HG02885 (cell line): ENCODE measurements at regions not wholly inside any gene's neighbourhood (a gene's known extent, or its start where the extent isn't known, plus 50 kb on each side); places are given as distances from the start of the nearest gene placed in this dataset.
A peak's percentile ranks its signal among the peaks of the same experiment; 100 is the strongest.
"Not testable (repeated sequence)": the region's sequence is repeated elsewhere in the genome, so short reads cannot be mapped to it uniquely, and the experiment has no call there.

Experiments used
- ATAC-seq: cut with Tn5 transposase; IDR thresholded peaks from one replicate; pipeline ENCODE4 v1.9.1; 2021; ENCODE audit warnings: mild to moderate bottlenecking; ENCODE audit not compliant: unreplicated experiment, poor library complexity

GRCh38 chr15:95202569-95203349 is 971.4 kb downstream of the MCTP2 start:
- ATAC-seq: no peak

DNA sequence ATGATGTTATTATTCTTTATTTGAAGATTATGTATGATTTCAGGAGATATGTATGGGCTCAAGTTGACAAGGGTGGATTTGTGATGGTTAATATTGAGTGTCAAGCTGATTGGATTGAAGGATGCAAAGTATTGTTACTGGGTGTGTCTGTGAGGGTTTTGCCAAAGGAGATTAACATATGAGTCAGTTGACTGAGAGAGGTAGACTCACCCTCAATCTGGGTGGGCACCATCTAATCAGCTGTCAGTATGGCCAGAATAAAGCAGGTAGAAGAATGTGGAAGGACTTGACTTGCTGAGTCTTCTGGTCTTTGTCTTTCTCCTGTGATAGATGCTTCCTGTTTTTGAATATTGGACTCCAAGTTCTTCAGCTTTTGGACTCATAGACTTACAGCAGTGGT is 973.7 kb downstream of the MCTP2 start:
- no peak for ATAC-seq

- ATAC-seq: not testable (repeated sequence)
Observed at GRCh38 chr15:95205830-95206229, 974.5 kb downstream of the MCTP2 start.

- ATAC-seq: no peak
Observed at GRCh38 chr15:95208071-95208470, 976.7 kb downstream of the MCTP2 start.

DNA sequence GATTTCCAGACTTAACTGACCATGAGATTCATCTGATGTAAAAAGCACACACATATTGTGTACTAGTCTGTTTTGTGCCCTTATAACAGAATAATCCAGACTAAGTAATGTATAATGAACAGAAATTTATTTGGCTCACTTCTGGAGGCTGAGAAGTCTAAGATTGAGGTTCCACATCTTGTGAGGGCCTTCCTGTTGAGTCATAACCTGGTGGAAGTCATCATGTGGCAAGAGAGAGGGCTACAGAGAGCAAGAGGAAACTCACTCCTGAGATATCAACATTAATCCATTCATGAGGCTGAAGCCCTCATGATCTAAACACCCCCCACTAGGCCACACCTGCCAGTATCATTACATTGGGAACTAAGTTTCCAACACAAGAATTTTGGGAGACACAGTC is 977.6 kb downstream of the MCTP2 start:
- no peak for ATAC-seq

DNA sequence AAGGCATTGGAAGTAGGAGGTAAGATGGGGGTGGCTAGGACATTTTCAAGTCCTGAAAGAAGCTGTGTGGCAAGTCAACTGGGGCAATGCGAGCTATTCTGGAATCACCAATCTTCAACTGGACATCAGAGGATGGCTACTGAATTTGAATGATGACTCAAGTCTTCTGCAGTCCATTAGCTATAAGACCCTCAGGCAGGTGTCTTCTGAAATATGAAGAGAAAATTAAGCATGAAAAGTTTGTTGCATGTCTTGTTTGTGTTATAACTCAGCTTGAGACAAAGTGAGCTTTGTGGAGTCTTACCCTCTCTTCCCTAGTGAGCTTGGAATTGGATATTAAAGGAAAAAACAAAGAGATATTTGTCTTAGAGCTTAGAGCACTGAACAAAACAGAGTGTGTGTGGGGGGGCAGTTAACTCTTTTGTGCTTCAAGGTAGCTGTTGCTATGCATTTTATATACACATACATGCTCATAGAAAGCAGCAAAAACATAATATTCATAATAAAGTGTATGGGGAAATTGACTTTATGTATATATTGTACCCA is 979.1 kb downstream of the MCTP2 start:
- no peak for ATAC-seq

DNA sequence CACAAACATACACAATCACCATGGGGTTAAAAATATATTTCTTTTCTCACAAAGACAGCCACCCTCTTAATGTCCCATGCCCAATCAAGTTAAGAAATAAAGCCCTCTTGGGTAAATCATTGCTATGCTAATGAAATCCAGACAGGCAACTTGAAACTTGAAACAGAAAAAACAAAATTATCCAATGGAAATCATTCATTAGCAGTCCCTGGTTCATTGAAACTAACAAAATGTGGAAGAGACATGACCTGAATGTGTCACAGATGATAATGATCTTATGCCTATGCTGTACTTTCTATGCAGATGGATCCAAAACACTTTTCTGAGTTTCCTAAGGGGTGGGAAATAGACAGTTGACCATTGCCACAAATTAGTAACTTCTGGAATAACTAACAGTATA is 983.7 kb downstream of the MCTP2 start:
- no peak for ATAC-seq

GRCh38 chr15:95226835-95227234 is 995.5 kb downstream of the MCTP2 start:
- no peak for ATAC-seq

DNA sequence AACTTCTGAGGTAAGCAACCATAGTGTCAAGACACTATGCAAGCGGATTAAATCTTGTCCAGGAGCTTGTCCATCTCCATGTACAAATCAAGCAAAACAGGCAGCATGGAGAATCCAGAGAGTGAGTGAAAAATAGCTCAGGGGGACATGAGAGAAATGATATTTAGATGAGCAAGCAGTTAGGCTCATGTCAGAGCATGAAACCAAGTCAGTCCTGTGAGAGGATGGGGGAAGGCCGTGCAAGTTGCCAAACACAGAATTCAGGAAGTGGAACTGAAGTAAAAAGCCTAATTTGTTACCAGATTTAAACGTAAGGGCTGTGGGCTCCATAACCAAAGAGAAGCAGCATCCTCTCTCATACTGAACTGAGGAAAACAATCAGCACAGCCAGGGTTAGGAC is 995.9 kb downstream of the MCTP2 start:
- ATAC-seq: no peak

- ATAC-seq: no peak
Observed at GRCh38 chr15:95228856-95229555, 997.6 kb downstream of the MCTP2 start.

DNA sequence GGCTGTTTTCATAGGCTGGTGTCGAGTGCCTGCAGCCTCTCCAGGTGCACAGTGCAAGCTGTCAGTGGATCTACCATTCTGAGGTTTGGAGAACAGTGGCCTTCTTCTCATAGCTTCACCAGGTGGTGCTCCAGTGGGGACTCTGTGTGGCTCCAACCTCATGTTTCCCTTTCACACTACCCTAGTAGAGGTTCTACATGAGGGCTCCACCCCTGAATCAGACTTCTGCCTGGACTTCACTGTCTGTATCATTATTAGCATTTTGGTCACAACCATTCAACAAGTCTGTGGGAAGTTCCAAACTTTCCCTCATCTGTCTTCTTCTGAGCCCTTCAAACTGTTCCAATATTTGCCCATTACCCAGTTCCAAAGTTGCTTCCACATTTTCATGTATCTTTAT is 1003.7 kb downstream of the MCTP2 start:
- no peak for ATAC-seq

- no peak for ATAC-seq
Observed at GRCh38 chr15:95247071-95247984, 1016.0 kb downstream of the MCTP2 start.

DNA sequence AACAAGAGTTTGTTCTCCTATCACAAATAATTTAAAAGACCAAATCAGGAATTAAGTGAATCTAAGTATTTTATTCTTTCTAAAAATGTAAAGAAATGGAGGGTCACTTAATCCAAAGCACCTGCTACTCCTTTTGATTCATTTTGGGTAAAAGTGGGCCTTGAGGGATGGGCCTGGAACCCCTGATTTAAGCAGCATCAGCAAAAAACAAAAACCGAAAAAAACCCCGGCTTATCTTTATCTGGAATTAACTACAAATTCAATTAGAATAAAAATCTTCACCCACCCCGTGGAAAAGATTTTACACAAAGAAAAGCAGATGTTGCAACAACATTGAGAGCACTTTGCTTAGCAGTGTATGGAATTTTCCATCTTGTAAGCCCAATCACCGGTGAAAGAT is 1018.2 kb downstream of the MCTP2 start:
- ATAC-seq: no peak

DNA sequence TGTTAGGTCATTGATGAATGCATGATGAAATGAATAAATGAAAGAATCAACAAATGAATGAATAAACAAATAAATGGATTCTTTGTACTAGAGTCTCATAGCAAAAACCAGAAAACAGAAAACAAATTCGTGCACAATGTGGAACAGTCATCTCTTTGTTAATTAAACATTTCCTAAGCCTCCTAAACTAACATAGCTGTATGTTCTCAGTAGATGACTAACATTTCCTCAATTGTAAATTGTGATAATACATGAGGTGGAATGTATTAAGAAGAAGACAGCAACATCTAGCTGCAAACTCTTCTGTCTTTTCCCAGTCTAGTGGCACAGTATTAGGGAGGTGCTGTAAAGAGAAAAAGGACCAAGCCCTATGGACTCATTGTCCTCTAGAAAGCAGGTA is 1021.0 kb downstream of the MCTP2 start:
- no peak for ATAC-seq

GRCh38 chr15:95254263-95254662 is 1022.9 kb downstream of the MCTP2 start:
- no peak for ATAC-seq

- peak; percentile 82 for ATAC-seq
Observed at GRCh38 chr15:95259513-95259912, 1028.2 kb downstream of the MCTP2 start.

GRCh38 chr15:95259965-95260364 is 1028.6 kb downstream of the MCTP2 start:
- ATAC-seq: no peak

DNA sequence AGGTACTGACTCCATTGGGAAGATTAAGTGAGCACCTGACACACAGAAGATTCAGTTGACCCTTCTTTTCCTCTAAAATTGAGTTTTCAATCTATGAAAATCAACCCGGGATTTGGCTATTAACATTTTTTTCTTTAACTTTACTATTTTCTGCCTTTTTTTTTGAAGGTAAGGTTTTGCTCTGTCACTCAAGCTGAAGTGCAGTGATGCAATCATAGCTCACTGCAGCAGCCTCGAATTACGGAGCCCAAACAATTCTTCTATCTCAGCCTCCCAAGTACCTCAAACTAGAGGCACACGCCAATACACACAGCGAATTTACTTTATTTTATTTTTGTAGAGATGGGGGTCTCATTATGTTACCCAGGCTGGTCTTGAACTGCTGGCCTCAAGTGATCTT is 1029.5 kb downstream of the MCTP2 start:
- no peak for ATAC-seq

GRCh38 chr15:95261546-95261945 is 1030.2 kb downstream of the MCTP2 start:
- no peak for ATAC-seq

GRCh38 chr15:95261968-95262367 is 1030.6 kb downstream of the MCTP2 start:
- no peak for ATAC-seq
